ENCODE measurements at regions not wholly inside any gene's neighbourhood (a gene's known extent, or its start where the extent isn't known, plus 50 kb on each side); places are given as distances from the start of the nearest gene placed in this dataset.
"Not testable (repeated sequence)": the region's sequence is repeated elsewhere in the genome, so short reads cannot be mapped to it uniquely, and the experiment has no call there.

GRCh38 chr6:50913105-50913770, 94.6 kb downstream of the TFAP2B start:
- DNase-seq (ENCODE audit: low read depth, low spot score) (no peak), FAIRE-seq (no peak), ATAC-seq (no peak)
- Histone ChIP-seq H3K9me3 (replicated peaks; ENCODE audit: control insufficient read depth, insufficient read depth, low read length) (no peaks in the 10 kb centered on the region), H3K4me3 (no peak overlapping the region), H3K79me2 (ENCODE audit: control insufficient read depth, insufficient read depth, low read length) (no peaks in the 10 kb centered on the region), H3K36me3 (ENCODE audit: control insufficient read depth in 2 of 2, insufficient read depth in 2 of 2, low read length in 1 of 2) (no peaks in the 10 kb centered on the region), H2AFZ (ENCODE audit: control insufficient read depth, low read depth, low read length) (no peak overlapping the region), H3K27me3 (replicated peaks in 1 of 2; ENCODE audit: control insufficient read depth in 2 of 2, insufficient read depth in 2 of 2, low read length in 1 of 2) (no peaks in the 10 kb centered on the region), H3K4me1 (ENCODE audit: control insufficient read depth, insufficient read depth, low read length) (no peaks in the 10 kb centered on the region), H3K4me2 (ENCODE audit: control insufficient read depth, insufficient read depth) (no peak overlapping the region), H3K9ac (ENCODE audit: control insufficient read depth, insufficient read depth, low read length) (no peak overlapping the region), H4K20me1 (ENCODE audit: control insufficient read depth, insufficient read depth) (no peaks in the 10 kb centered on the region), H3K27ac (ENCODE audit: control insufficient read depth, insufficient read depth) (no peak overlapping the region)
- ChIA-PET POLR2A (no interaction called here), RAD21 (ENCODE audit: unreplicated experiment) (no interaction called here), CTCF (no interaction called here), SMC1A (ENCODE audit: uncharacterized antibody, unreplicated experiment) (no interaction called here)
- 79% methylated on average over 17 of the region's 20 CpGs for WGBS (ENCODE audit: insufficient coverage, insufficient replicate concordance, low lambda C conversion rate, missing lambda C conversion rate)
- BruUV-seq (replicated peaks) = no TSS peak
- TF ChIP-seq RCOR1 (conservative IDR thresholded peaks at IDR 0.05; ENCODE audit: low read depth, low read length) = no peak
- TF ChIP-seq EGR1 (IDR thresholded peaks at IDR 0.05; ENCODE audit: borderline replicate concordance in 1 of 2, low read depth in 2 of 2, low read length in 2 of 2) = no peak
- TF ChIP-seq ZNF687 (IDR thresholded peaks at IDR 0.05) = no peak
- TF ChIP-seq SMARCA5 (IDR thresholded peaks at IDR 0.05) = no peak
- no peak for TF ChIP-seq STAT1 (conservative IDR thresholded peaks at IDR 0.05)
- no peak for TF ChIP-seq NKRF (conservative IDR thresholded peaks at IDR 0.05)
- no peak for TF ChIP-seq FOXM1 (IDR thresholded peaks at IDR 0.05; ENCODE audit: low read depth, low read length)
- no peak for TF ChIP-seq SP1 (IDR thresholded peaks at IDR 0.05; ENCODE audit: low read depth, low read length)
- intact Hi-C loops (cut with micrococcal nuclease; ENCODE audit: unreplicated experiment) (no loop called here), in situ Hi-C loops (cut with MboI) (no loop called here)

GRCh38 chr6:50921378-50921777, 102.7 kb downstream of the TFAP2B start:
- ATAC-seq = not testable (repeated sequence)

More at GRCh38 chr6:50921378-50921777, 102.7 kb downstream of the TFAP2B start:
- H4K20me1 ChIP-seq (ENCODE audit: control insufficient read depth, insufficient read depth); H3K4me2 ChIP-seq (ENCODE audit: control insufficient read depth, insufficient read depth); H3K27me3 ChIP-seq (replicated peaks in 1 of 2; ENCODE audit: control insufficient read depth in 2 of 2, insufficient read depth in 2 of 2, low read length in 1 of 2); H3K9me3 ChIP-seq (replicated peaks; ENCODE audit: control insufficient read depth, insufficient read depth, low read length); DNase-seq (ENCODE audit: low read depth, low spot score); BruUV-seq (replicated peaks); in situ Hi-C loops (cut with MboI); CTCF ChIA-PET; H3K9ac ChIP-seq (ENCODE audit: control insufficient read depth, insufficient read depth, low read length); RAD21 ChIA-PET (ENCODE audit: unreplicated experiment); FAIRE-seq; H3K79me2 ChIP-seq (ENCODE audit: control insufficient read depth, insufficient read depth, low read length); H3K4me3 ChIP-seq; H3K27ac ChIP-seq (ENCODE audit: control insufficient read depth, insufficient read depth); POLR2A ChIA-PET; SMC1A ChIA-PET (ENCODE audit: uncharacterized antibody, unreplicated experiment); H3K4me1 ChIP-seq (ENCODE audit: control insufficient read depth, insufficient read depth, low read length); H3K36me3 ChIP-seq (ENCODE audit: control insufficient read depth in 2 of 2, insufficient read depth in 2 of 2, low read length in 1 of 2); H2AFZ ChIP-seq (ENCODE audit: control insufficient read depth, low read depth, low read length); intact Hi-C loops (cut with micrococcal nuclease; ENCODE audit: unreplicated experiment): not testable (repeated sequence)
- WGBS (ENCODE audit: insufficient coverage, insufficient replicate concordance, low lambda C conversion rate, missing lambda C conversion rate) = 45% methylated on average over 7 of the region's 7 CpGs

Data from GM12878 (cell line).